GM23338 (cell line): ENCODE measurements at regions not wholly inside any gene's neighbourhood (a gene's known extent, or its start where the extent isn't known, plus 50 kb on each side); places are given as distances from the start of the nearest gene placed in this dataset.

Experiments used
- ATAC-seq: fragments of 200-7000 bp; cut with Tn5 transposase; 3 replicates; pipeline ENCODE4 v1.9.1; 2020
- DNase-seq: peaks from one replicate; pipeline ENCODE4 v3.0.0-alpha.2; 2015; ENCODE audit warnings: low spot score
- H2AFZ ChIP-seq: fragments of 200-600 bp; sonication (generic); 2 replicates; pipeline ENCODE4 v1.8.0; 2016; ENCODE audit warnings: antibody characterized with exemption, mild to moderate bottlenecking, moderate library complexity
- H3F3A ChIP-seq: fragments of 200-600 bp; sonication (generic); replicated peaks from 2 replicates; pipeline ENCODE4 v1.8.0; 2017; ENCODE audit warnings: antibody characterized with exemption, mixed run types, low read depth
- H3K27ac ChIP-seq: fragments of 200-600 bp; sonication (generic); 2 replicates; pipeline ENCODE4 v1.6.1; 2016; ENCODE audit warnings: low read depth
- H3K27me3 ChIP-seq: fragments of 200-600 bp; sonication (generic); 2 replicates; pipeline ENCODE4 v1.8.0; 2016; ENCODE audit warnings: mild to moderate bottlenecking, mixed run types, moderate library complexity; ENCODE audit not compliant: insufficient read depth
- H3K36me3 ChIP-seq: fragments of 200-600 bp; sonication (generic); 2 replicates; pipeline ENCODE4 v1.8.0; 2016; ENCODE audit warnings: mild to moderate bottlenecking; ENCODE audit not compliant: insufficient read depth
- H3K4me1 ChIP-seq: fragments of 200-600 bp; sonication (generic); 2 replicates; pipeline ENCODE4 v1.8.0; 2016; ENCODE audit warnings: mild to moderate bottlenecking, moderate library complexity; ENCODE audit not compliant: insufficient read depth
- H3K4me2 ChIP-seq: fragments of 200-600 bp; sonication (generic); 2 replicates; pipeline ENCODE4 v1.7.1; 2017; ENCODE audit warnings: mixed run types
- H3K4me3 ChIP-seq: fragments of 200-600 bp; sonication (generic); 2 replicates; pipeline ENCODE4 v1.6.1; 2016; ENCODE audit warnings: mixed run types
- H3K79me2 ChIP-seq: fragments of 200-600 bp; sonication (generic); replicated peaks from 2 replicates; pipeline ENCODE4 v1.8.0; 2017; ENCODE audit warnings: mild to moderate bottlenecking; ENCODE audit not compliant: insufficient read depth
- H3K9me2 ChIP-seq: fragments of 200-600 bp; sonication (generic); 2 replicates; pipeline ENCODE4 v1.8.0; 2017; ENCODE audit not compliant: insufficient read depth
- H4K20me1 ChIP-seq: fragments of 200-600 bp; sonication (generic); replicated peaks from 2 replicates; pipeline ENCODE4 v1.8.0; 2017; ENCODE audit warnings: mild to moderate bottlenecking; ENCODE audit not compliant: insufficient read depth
- H3K27ac Mint-ChIP-seq: 2 replicates; pipeline ENCODE4 v1.8.0; 2020; ENCODE audit warnings: inconsistent platforms, mild to moderate bottlenecking, moderate library complexity, mixed read lengths
- H3K27me3 Mint-ChIP-seq: 3 replicates; pipeline ENCODE4 v1.8.0; 2022; ENCODE audit warnings: low read depth, mild to moderate bottlenecking, moderate library complexity, mixed read lengths, inconsistent platforms; ENCODE audit not compliant: insufficient read depth, poor library complexity
- H3K36me3 Mint-ChIP-seq: 3 replicates; pipeline ENCODE4 v1.8.0; 2021; ENCODE audit warnings: low read depth, mild to moderate bottlenecking, inconsistent platforms, moderate library complexity, mixed read lengths
- H3K4me1 Mint-ChIP-seq: 3 replicates; pipeline ENCODE4 v1.8.0; 2020; ENCODE audit warnings: mild to moderate bottlenecking, inconsistent platforms, mixed read lengths
- H3K4me3 Mint-ChIP-seq: 3 replicates; pipeline ENCODE4 v1.8.0; 2021; ENCODE audit warnings: moderate library complexity, mild to moderate bottlenecking, inconsistent platforms, mixed read lengths
- H3K9me3 Mint-ChIP-seq: 3 replicates; pipeline ENCODE4 v1.8.0; 2020; ENCODE audit warnings: moderate library complexity, mild to moderate bottlenecking, inconsistent platforms, mixed read lengths
- CREB1 ChIP-seq: fragments of 250-450 bp; sonication (Bioruptor Pico); IDR thresholded peaks from 2 replicates; pipeline ENCODE4 v1.5.0; 2020; ENCODE audit warnings: low read depth, mild to moderate bottlenecking, moderate library complexity
- CTCF ChIP-seq, 2 experiments: fragments of 200-600 bp in 1 of 2; sonication (generic) in 1 of 2; conservative IDR thresholded peaks; 2 replicates each; pipeline versions ENCODE4 v1.5.1 to v1.6.1; 2016 to 2017; ENCODE audit warnings: antibody characterized with exemption in 2 of 2, low read depth in 2 of 2, mild to moderate bottlenecking in 2 of 2, moderate library complexity in 1 of 2
- ETS1 ChIP-seq: IDR thresholded peaks from 2 replicates; pipeline ENCODE4 v1.6.1; 2016; ENCODE audit warnings: antibody characterized with exemption
- EZH2 ChIP-seq: fragments of 200-600 bp; sonication (generic); IDR thresholded peaks from one replicate; pipeline ENCODE4 v1.8.0; 2017; ENCODE audit warnings: antibody characterized with exemption, mild to moderate bottlenecking, low read depth; ENCODE audit not compliant: unreplicated experiment
- JUNB ChIP-seq: IDR thresholded peaks from one replicate; pipeline ENCODE4 v1.6.1; 2016; ENCODE audit warnings: antibody characterized with exemption; ENCODE audit not compliant: unreplicated experiment
- NANOG ChIP-seq: IDR thresholded peaks from 2 replicates; pipeline ENCODE4 v1.6.1; 2016; ENCODE audit warnings: antibody characterized with exemption, borderline replicate concordance
- POLR2AphosphoS5 ChIP-seq: IDR thresholded peaks from 2 replicates; pipeline ENCODE4 v1.6.1; 2016; ENCODE audit warnings: antibody characterized with exemption, low read depth
- REST ChIP-seq: IDR thresholded peaks from one replicate; pipeline ENCODE4 v1.6.1; 2018; ENCODE audit warnings: antibody characterized with exemption; ENCODE audit not compliant: unreplicated experiment
- STAT1 ChIP-seq: IDR thresholded peaks from one replicate; pipeline ENCODE4 v1.6.1; 2016; ENCODE audit warnings: antibody characterized with exemption; ENCODE audit not compliant: unreplicated experiment
- ZNF114 ChIP-seq: fragments of 250-450 bp; sonication (Bioruptor Pico); IDR thresholded peaks from 2 replicates; pipeline ENCODE4 v1.5.0; 2020; ENCODE audit warnings: mild to moderate bottlenecking, moderate library complexity

GRCh38 chr12:85725991-85726390 lies 110.2 kb downstream of the RASSF9 start:
- no peak overlapping the region for H3K4me3 Mint-ChIP-seq
- H2AFZ ChIP-seq = no peak overlapping the region
- no peaks in the 10 kb centered on the region for H3K79me2 ChIP-seq
- no peak for TF ChIP-seq NANOG
- TF ChIP-seq CTCF (conservative IDR thresholded peaks at IDR 0.05; ENCODE audit: low read depth in 2 of 2) = peak in 1 of 2 experiments; percentile 52; a peak in 2 of 4 replicates
- ATAC-seq (no peak), DNase-seq (no peak)
- H3K4me3 ChIP-seq = no peak overlapping the region
- H3K4me1 ChIP-seq = no peaks in the 10 kb centered on the region
- H3K27me3 Mint-ChIP-seq = no peaks in the 10 kb centered on the region
- no peaks in the 10 kb centered on the region; the same call in 2 of the 3 replicates for H3K9me3 Mint-ChIP-seq
- H3K27me3 ChIP-seq = no peaks in the 10 kb centered on the region
- H3K9me2 ChIP-seq = no peaks in the 10 kb centered on the region
- no peaks in the 10 kb centered on the region for H3K36me3 Mint-ChIP-seq
- no peak overlapping the region for H3K4me2 ChIP-seq
- no peaks in the 10 kb centered on the region for H3K36me3 ChIP-seq
- H4K20me1 ChIP-seq = no peaks in the 10 kb centered on the region
- no peak overlapping the region for H3K27ac ChIP-seq
- H3K4me1 Mint-ChIP-seq = no peaks in the 10 kb centered on the region
- H3F3A ChIP-seq = no peaks in the 10 kb centered on the region
- no peak overlapping the region for H3K27ac Mint-ChIP-seq

- Histone ChIP-seq H3K27me3 (no peaks in the 10 kb centered on the region), H3K79me2 (no peaks in the 10 kb centered on the region), H4K20me1 (no peaks in the 10 kb centered on the region), H2AFZ (no peak overlapping the region), H3K4me2 (no peak overlapping the region), H3K9me2 (no peaks in the 10 kb centered on the region), H3K36me3 (no peaks in the 10 kb centered on the region), H3F3A (no peaks in the 10 kb centered on the region), H3K4me3 (no peak overlapping the region), H3K4me1 (no peaks in the 10 kb centered on the region), H3K27ac (no peak overlapping the region)
- H3K4me1 Mint-ChIP-seq = no peaks in the 10 kb centered on the region
- no peak overlapping the region for H3K27ac Mint-ChIP-seq
- no peaks in the 10 kb centered on the region for H3K36me3 Mint-ChIP-seq
- no peaks in the 10 kb centered on the region for H3K27me3 Mint-ChIP-seq
- ATAC-seq = no peak
- no peak overlapping the region for H3K4me3 Mint-ChIP-seq
- DNase-seq = no peak
- no peaks in the 10 kb centered on the region; the same call in 2 of the 3 replicates for H3K9me3 Mint-ChIP-seq
- TF ChIP-seq CTCF (conservative IDR thresholded peaks at IDR 0.05; ENCODE audit: low read depth in 2 of 2) (no peak), REST (no peak), NANOG (no peak), CREB1 (CRISPR knock-in tag) (no peak), EZH2 (no peak), ETS1 (no peak), JUNB (no peak), POLR2AphosphoS5 (no peak), ZNF114 (CRISPR knock-in tag) (no peak), STAT1 (no peak)
Observed at GRCh38 chr12:85733221-85733840, 102.9 kb downstream of the RASSF9 start.
